ENCODE measurements at regions not wholly inside any gene's neighbourhood (a gene's known extent, or its start where the extent isn't known, plus 50 kb on each side); places are given as distances from the start of the nearest gene placed in this dataset.

- H2AK9ac ChIP-seq (replicated peaks; ENCODE audit: low read depth, low read length, poor library complexity): no peak overlapping the region
- no peak overlapping the region for H2BK15ac ChIP-seq (ENCODE audit: low read depth, low read length)
- H2AK5ac ChIP-seq (ENCODE audit: low read depth, low read length): no peak overlapping the region
- DNase-seq: no peak
- no peaks in the 10 kb centered on the region for H3K9me1 ChIP-seq (ENCODE audit: insufficient read depth, low read length)
- no peak overlapping the region for H3K23ac ChIP-seq (ENCODE audit: low read depth, low read length)
- H3K4me3 ChIP-seq (ENCODE audit: insufficient read depth, low read depth, low read length): no peak overlapping the region
- H3K9me3 ChIP-seq (ENCODE audit: control insufficient read depth, insufficient read depth, low read length): peaks cover 100% of the 10 kb centered on the region
- no peak overlapping the region for H2BK20ac ChIP-seq (ENCODE audit: low read depth, low read length)
- no peak overlapping the region for H4K91ac ChIP-seq (ENCODE audit: insufficient read depth, low read depth, low read length)
- 75% methylated on average over 10 of the region's 13 CpGs; no CpG with 5 or more reads in 1 of the 2 experiments for WGBS, 2 experiments (ENCODE audit: extremely low coverage in 2 of 2, insufficient read length in 1 of 2)
- no peak for ATAC-seq (ENCODE audit: low read depth)
- H3K36me3 ChIP-seq (ENCODE audit: control insufficient read depth, insufficient read depth, low read length): peaks cover 100% of the 10 kb centered on the region
- H3K9ac ChIP-seq (ENCODE audit: low read depth, low read length): no peak overlapping the region
- CTCF ChIA-PET: no interaction called here
- POLR2A ChIA-PET (ENCODE audit: unreplicated experiment): no interaction called here
- H3K27me3 ChIP-seq (ENCODE audit: control insufficient read depth, insufficient read depth, low read length): no peaks in the 10 kb centered on the region
- H3K18ac ChIP-seq (ENCODE audit: low read depth, low read length): no peak overlapping the region
- TF ChIP-seq SMC3 (IDR thresholded peaks at IDR 0.05; ENCODE audit: low read depth, low read length) (no peak), ELK1 (IDR thresholded peaks at IDR 0.05; ENCODE audit: borderline replicate concordance, low read depth, low read length) (no peak)
- H4K8ac ChIP-seq (ENCODE audit: low read depth in 2 of 2, low read length in 2 of 2): no peak overlapping the region
- in situ Hi-C loops (cut with MboI; ENCODE audit: low sequenced_read_pairs): no loop called here
- H3K4ac ChIP-seq (ENCODE audit: low read depth, low read length): no peak overlapping the region
- no peak overlapping the region for H3K4me2 ChIP-seq (ENCODE audit: low read depth, low read length)
- no peak overlapping the region for H4K5ac ChIP-seq (ENCODE audit: low read depth, low read length)
- H4K20me1 ChIP-seq (ENCODE audit: insufficient read depth, low read length): no peaks in the 10 kb centered on the region
- no peaks in the 10 kb centered on the region; a peak in 1 of 4 replicates for H3K79me1 ChIP-seq (ENCODE audit: low read depth in 1 of 2, low read length in 2 of 2)
- intact Hi-C loops (cut with micrococcal nuclease): no loop called here
- H3K4me1 ChIP-seq (ENCODE audit: control insufficient read depth, insufficient read depth, low read length): no peaks in the 10 kb centered on the region
- no peak overlapping the region for H2BK5ac ChIP-seq (ENCODE audit: low read depth, low read length, poor library complexity, severe bottlenecking)
- no peak overlapping the region for H3K14ac ChIP-seq (replicated peaks; ENCODE audit: low read depth, low read length)
- dilution Hi-C loops (cut with HindIII; ENCODE audit: low sequenced_read_pairs, unreplicated experiment): no loop called here
- H3K56ac ChIP-seq (ENCODE audit: extremely low read depth, insufficient read depth, low read length): no peak overlapping the region
- BruUV-seq (replicated peaks): no TSS peak
- H2BK120ac ChIP-seq (ENCODE audit: low read depth, low read length): no peak overlapping the region
- H3K27ac ChIP-seq (ENCODE audit: insufficient read depth, low read length): no peak overlapping the region
- H2AFZ ChIP-seq (replicated peaks; ENCODE audit: low read length, poor library complexity): no peak overlapping the region
Observed at GRCh38 chr15:25062551-25063430, 108.0 kb downstream of the SNRPN start.
